ENCODE measurements at regions not wholly inside any gene's neighbourhood (a gene's known extent, or its start where the extent isn't known, plus 50 kb on each side); places are given as distances from the start of the nearest gene placed in this dataset.

DNA sequence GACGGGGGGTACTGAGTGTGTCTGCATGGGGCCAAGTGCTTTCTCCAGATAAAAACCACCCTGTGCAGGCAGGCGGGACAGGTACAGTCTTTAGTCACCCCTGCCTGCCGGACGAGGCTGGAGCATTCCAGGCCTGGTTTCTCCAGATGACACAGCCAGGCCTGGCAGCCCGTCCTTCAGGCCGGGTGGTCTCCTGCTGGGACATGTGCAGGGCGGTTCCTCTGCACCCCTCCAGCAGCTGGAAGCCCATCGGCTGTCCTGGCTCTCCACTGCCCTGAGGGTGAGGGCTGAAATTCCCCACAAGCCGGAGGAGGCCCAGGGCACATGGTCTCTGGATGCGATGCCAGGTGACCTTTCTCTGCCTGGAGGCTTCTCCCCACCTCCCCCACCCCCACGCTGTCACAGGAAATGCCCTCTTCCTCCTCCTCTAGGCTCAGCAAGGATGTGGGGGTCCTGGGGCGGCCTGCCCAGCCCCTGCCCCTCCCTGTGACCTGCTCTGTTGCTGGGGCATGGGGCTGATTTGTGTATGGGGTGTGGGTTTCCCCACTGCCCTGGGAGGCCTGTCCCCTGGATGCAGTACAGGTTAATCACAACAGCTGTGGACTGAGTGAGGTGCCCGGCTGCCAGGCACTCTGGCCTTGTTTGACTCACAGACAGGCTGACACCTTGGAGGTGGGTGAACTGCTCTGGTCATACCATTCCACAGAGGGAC lies 110.7 kb upstream of the LRPAP1 start:
- intact Hi-C loops (cut with DNase I), result no loop called here
- no peak for DNase-seq
- H3K27me3 ChIP-seq, result no peaks in the 10 kb centered on the region

GRCh38 chr4:3642056-3642630 lies 109.9 kb upstream of the LRPAP1 start:
- Histone ChIP-seq H3K9ac (ENCODE audit: low read depth in 2 of 2, low read length in 2 of 2) (no peak overlapping the region), H3K4me3 (no peak overlapping the region), H3K9me3 (no peaks in the 10 kb centered on the region), H3K27me3 (no peaks in the 10 kb centered on the region), H3K4me1 (no peaks in the 10 kb centered on the region), H3K27ac (no peak overlapping the region), H3K36me3 (no peaks in the 10 kb centered on the region)
- intact Hi-C loops (cut with DNase I), result no loop called here
- TF ChIP-seq CTCF (IDR thresholded peaks at IDR 0.05), result no peak
- DNase-seq, result no peak

More for the DNA sequence above, 110.7 kb upstream of the LRPAP1 start:
- no peaks in the 10 kb centered on the region for H3K36me3 ChIP-seq
- H3K4me1 ChIP-seq, result no peaks in the 10 kb centered on the region
- H3K9me3 ChIP-seq, result no peaks in the 10 kb centered on the region
- no peak overlapping the region for H3K4me3 ChIP-seq
- no peak overlapping the region for H3K27ac ChIP-seq
- no peak for TF ChIP-seq CTCF (IDR thresholded peaks at IDR 0.05)
- H3K9ac ChIP-seq (ENCODE audit: low read depth in 2 of 2, low read length in 2 of 2), result no peak overlapping the region

DNA sequence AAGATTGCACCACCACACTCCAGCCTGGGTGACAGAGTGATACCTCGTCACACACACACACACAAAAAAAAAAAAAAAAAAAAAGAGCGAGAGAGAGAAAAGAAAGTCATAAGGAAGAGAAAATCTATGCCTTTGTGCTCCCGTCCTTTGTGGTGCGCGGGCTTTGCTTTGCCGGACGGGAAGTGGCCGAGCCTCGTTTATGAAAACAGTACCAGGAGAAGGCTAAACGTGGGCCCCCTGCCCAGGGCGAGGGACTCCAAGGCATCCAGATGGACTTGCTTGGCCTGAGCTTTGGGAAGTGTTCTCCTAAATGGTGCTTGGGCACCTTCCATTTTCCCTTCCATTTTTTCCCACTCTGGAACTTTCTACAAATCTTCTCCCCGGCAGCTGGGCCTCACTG lies 109.3 kb upstream of the LRPAP1 start:
- H3K4me1 ChIP-seq, result no peaks in the 10 kb centered on the region
- no peaks in the 10 kb centered on the region for H3K36me3 ChIP-seq
- intact Hi-C loops (cut with DNase I), result no loop called here
- H3K9me3 ChIP-seq, result no peaks in the 10 kb centered on the region
- no peak overlapping the region for H3K27ac ChIP-seq
- DNase-seq, result no peak
- H3K27me3 ChIP-seq, result no peaks in the 10 kb centered on the region
- no peak overlapping the region for H3K4me3 ChIP-seq
- no peak overlapping the region for H3K9ac ChIP-seq (ENCODE audit: low read depth in 2 of 2, low read length in 2 of 2)
- no peak for TF ChIP-seq CTCF (IDR thresholded peaks at IDR 0.05)

- no peaks in the 10 kb centered on the region for H3K9me3 ChIP-seq
- TF ChIP-seq CTCF (IDR thresholded peaks at IDR 0.05), result no peak
- H3K9ac ChIP-seq (ENCODE audit: low read depth in 2 of 2, low read length in 2 of 2), result no peak overlapping the region
- no peaks in the 10 kb centered on the region for H3K27me3 ChIP-seq
- no peak overlapping the region for H3K4me3 ChIP-seq
- DNase-seq, result no peak
- intact Hi-C loops (cut with DNase I), result no loop called here
- H3K27ac ChIP-seq, result no peak overlapping the region
- no peaks in the 10 kb centered on the region for H3K4me1 ChIP-seq
- no peaks in the 10 kb centered on the region for H3K36me3 ChIP-seq
These were observed 108.4 kb upstream of the LRPAP1 start for GRCh38 chr4:3640587-3640962.

GRCh38 chr4:3639613-3640586 lies 107.7 kb upstream of the LRPAP1 start:
- H3K27ac ChIP-seq, result no peak overlapping the region
- intact Hi-C loops (cut with DNase I), result no loop called here
- H3K36me3 ChIP-seq, result no peaks in the 10 kb centered on the region
- DNase-seq, result no peak
- TF ChIP-seq CTCF (IDR thresholded peaks at IDR 0.05), result no peak
- H3K4me3 ChIP-seq, result no peak overlapping the region
- no peaks in the 10 kb centered on the region for H3K9me3 ChIP-seq
- no peak overlapping the region for H3K9ac ChIP-seq (ENCODE audit: low read depth in 2 of 2, low read length in 2 of 2)
- no peaks in the 10 kb centered on the region for H3K27me3 ChIP-seq
- H3K4me1 ChIP-seq, result no peaks in the 10 kb centered on the region

Data from colonic mucosa (tissue), 4 donors.